Endothelial cell of umbilical vein (primary cell): ENCODE measurements at regions not wholly inside any gene's neighbourhood (a gene's known extent, or its start where the extent isn't known, plus 50 kb on each side); places are given as distances from the start of the nearest gene placed in this dataset.

Experiments used
- BruUV-seq: library from RNA; stranded (reverse); fragments of 400-500 nt; replicated peaks from 2 replicates; lab custom pipeline; 2021; lab: Mats Ljungman, UMichigan
- CTCF ChIA-PET: fragments of 300-600, 350-600 bp; sonication (Branson Sonifier 250); formaldehyde crosslinking; loops from one replicate; lab custom pipeline; 2021; ENCODE audit warnings: antibody characterized with exemption, inconsistent platforms; lab: Charles Lee
- POLR2A ChIA-PET: fragments of 300-600, 350-600 bp; sonication (Branson Sonifier 250); formaldehyde crosslinking; loops from one replicate; lab custom pipeline; 2021; ENCODE audit warnings: antibody characterized with exemption, inconsistent platforms; lab: Charles Lee
- DNase-seq: peaks from one replicate; pipeline ENCODE4 v3.0.0-alpha.2; 2011; ENCODE audit warnings: low read depth, low spot score
- FAIRE-seq: peaks from 2 replicates; lab custom pipeline; 2011; peaks lifted over from hg19 to GRCh38; lab: Jason Lieb, UNC
- H2AFZ ChIP-seq: 2 replicates; pipeline ENCODE4 v1.6.0; 2012; ENCODE audit warnings: low read depth, low read length, control low read depth, inconsistent platforms
- H3K27ac ChIP-seq: 2 replicates; pipeline ENCODE4 v1.5.1; 2011; ENCODE audit warnings: low read depth, mild to moderate bottlenecking, control low read depth, low read length, moderate library complexity; ENCODE audit not compliant: insufficient read depth
- H3K27me3 ChIP-seq, 2 experiments: 2 replicates each; pipeline versions ENCODE4 v1.6.0 to v1.6.1; 2011; ENCODE audit warnings: low read length in 2 of 2, mixed read lengths in 1 of 2; ENCODE audit not compliant: control insufficient read depth in 2 of 2, insufficient read depth in 2 of 2
- H3K36me3 ChIP-seq, 2 experiments: 2 replicates in 1 of 2; 3 replicates in 1 of 2; pipeline ENCODE4 v1.5.1; 2011; ENCODE audit warnings: low read length in 2 of 2, mild to moderate bottlenecking in 1 of 2, moderate library complexity in 1 of 2; ENCODE audit not compliant: control insufficient read depth in 2 of 2, insufficient read depth in 2 of 2; ENCODE audit errors: extremely low read depth in 1 of 2
- H3K4me1 ChIP-seq: 3 replicates; pipeline ENCODE4 v1.5.1; 2011; ENCODE audit warnings: mild to moderate bottlenecking, low read length; ENCODE audit not compliant: control insufficient read depth, insufficient read depth; ENCODE audit errors: extremely low read depth
- H3K4me2 ChIP-seq: 2 replicates; pipeline ENCODE4 v1.6.1; 2011; ENCODE audit warnings: low read length, control low read depth, mixed read lengths; ENCODE audit not compliant: insufficient read depth
- H3K4me3 ChIP-seq, 3 experiments: fragments of 200-600 bp in 1 of 3; sonication (generic), shearing (Covaris generic) in 1 of 3; replicated peaks in 1 of 3; 2 replicates each; pipeline ENCODE4 v1.5.1; 2011 to 2016; ENCODE audit warnings: control low read depth in 3 of 3, low read length in 3 of 3, mild to moderate bottlenecking in 2 of 3, inconsistent platforms in 1 of 3, low read depth in 1 of 3, moderate library complexity in 1 of 3; ENCODE audit not compliant: insufficient read depth in 1 of 3
- H3K79me2 ChIP-seq: 2 replicates; pipeline ENCODE4 v1.6.0; 2012; ENCODE audit warnings: low read length, inconsistent platforms; ENCODE audit not compliant: control insufficient read depth, insufficient read depth
- H3K9ac ChIP-seq: replicated peaks from 2 replicates; pipeline ENCODE3; 2011; ENCODE audit warnings: low read length, control low read depth; ENCODE audit not compliant: insufficient read depth; ENCODE audit errors: extremely low read depth
- H3K9me1 ChIP-seq: replicated peaks from 3 replicates; pipeline ENCODE4 v1.6.0; 2011; ENCODE audit warnings: mild to moderate bottlenecking, low read length; ENCODE audit not compliant: control insufficient read depth, insufficient read depth; ENCODE audit errors: extremely low read depth
- H3K9me3 ChIP-seq: replicated peaks from 2 replicates; pipeline ENCODE4 v1.5.1; 2012; ENCODE audit warnings: low read length, inconsistent platforms; ENCODE audit not compliant: control insufficient read depth, insufficient read depth
- H4K20me1 ChIP-seq: replicated peaks from 2 replicates; pipeline ENCODE3; 2011; ENCODE audit warnings: mild to moderate bottlenecking, low read length; ENCODE audit not compliant: control insufficient read depth, insufficient read depth; ENCODE audit errors: extremely low read depth
- CTCF ChIP-seq, 2 donors: IDR thresholded peaks; 1 replicate in 1 of 2; 2 replicates in 1 of 2; pipeline ENCODE4 v1.5.1; 2011; ENCODE audit warnings: low read length in 2 of 2, mild to moderate bottlenecking in 2 of 2, moderate library complexity in 2 of 2, control low read depth in 1 of 2, inconsistent platforms in 1 of 2, low read depth in 1 of 2; ENCODE audit not compliant: insufficient read depth in 1 of 2; ENCODE audit errors: extremely low read depth in 1 of 2
- EZH2 ChIP-seq: IDR thresholded peaks from 2 replicates; pipeline ENCODE4 v1.6.1; 2012; ENCODE audit warnings: borderline replicate concordance, low read depth, mild to moderate bottlenecking, moderate library complexity, low read length, inconsistent platforms; ENCODE audit not compliant: severe bottlenecking
- FOS ChIP-seq: IDR thresholded peaks from 2 replicates; pipeline ENCODE4 v1.6.1; 2011; ENCODE audit warnings: mild to moderate bottlenecking, low read length, moderate library complexity, borderline replicate concordance; ENCODE audit not compliant: insufficient read depth
- GATA2 ChIP-seq: IDR thresholded peaks from 2 replicates; pipeline ENCODE4 v1.7.0; 2011; ENCODE audit warnings: low read depth, mild to moderate bottlenecking, moderate library complexity, mixed read lengths, low read length; ENCODE audit not compliant: insufficient read length, insufficient read depth
- JUN ChIP-seq: IDR thresholded peaks from 2 replicates; pipeline ENCODE4 v1.6.1; 2011; ENCODE audit warnings: borderline replicate concordance, low read depth; ENCODE audit not compliant: insufficient read length, insufficient read depth
- MAX ChIP-seq: IDR thresholded peaks from 2 replicates; pipeline ENCODE4 v1.6.1; 2011; ENCODE audit not compliant: insufficient read depth, insufficient read length
- MYC ChIP-seq: IDR thresholded peaks from one replicate; pipeline ENCODE4 v1.6.1; 2011; ENCODE audit warnings: mild to moderate bottlenecking, low read depth, low read length
- POLR2A ChIP-seq: IDR thresholded peaks from 2 replicates; pipeline ENCODE4 v1.6.1; 2012; ENCODE audit warnings: low read depth, mild to moderate bottlenecking, control low read depth, low read length
- POLR2AphosphoS5 ChIP-seq: IDR thresholded peaks from 2 replicates; pipeline ENCODE4 v1.6.1; 2012; ENCODE audit warnings: low read depth, mild to moderate bottlenecking, control low read depth, low read length, moderate library complexity; ENCODE audit not compliant: insufficient read depth
- dilution Hi-C: fragments of 300-500 bp; cut with MboI; formaldehyde crosslinking; loops from one replicate; pipeline ENCODE4 v1.15.0; 2019; ENCODE audit warnings: low sequenced_read_pairs; ENCODE audit not compliant: extremely low pct_ligation_motif_present
- intact Hi-C: fragments of 100-400 bp; cut with micrococcal nuclease; formaldehyde crosslinking; loops from one replicate; pipeline ENCODE4 v1.10.0; 2022

- dilution Hi-C loops, result no loop called here
- BruUV-seq, result no TSS peak
- POLR2A ChIA-PET, result no interaction called here
- no peak overlapping the region for H2AFZ ChIP-seq
- no peaks in the 10 kb centered on the region for H3K79me2 ChIP-seq
- intact Hi-C loops, result no loop called here
- no peak overlapping the region for H3K4me2 ChIP-seq
- H3K36me3 ChIP-seq, result no peaks in the 10 kb centered on the region
- no peaks in the 10 kb centered on the region for H3K9me3 ChIP-seq
- H4K20me1 ChIP-seq, result no peaks in the 10 kb centered on the region
- FAIRE-seq (no peak), DNase-seq (no peak)
- H3K4me1 ChIP-seq, result no peaks in the 10 kb centered on the region
- TF ChIP-seq MYC (no peak), GATA2 (no peak), POLR2A (no peak), EZH2 (no peak)
- no peaks in the 10 kb centered on the region for H3K9me1 ChIP-seq
- H3K9ac ChIP-seq, result no peak overlapping the region
- no peak overlapping the region for H3K4me3 ChIP-seq
- CTCF ChIA-PET, result no interaction called here
- H3K27ac ChIP-seq, result no peak overlapping the region
- no peaks in the 10 kb centered on the region for H3K27me3 ChIP-seq
Measured at GRCh38 chr7:34406848-34407530, 251.0 kb upstream of the NPSR1 start.

- no peak overlapping the region for H3K4me2 ChIP-seq
- DNase-seq (no peak), FAIRE-seq (no peak)
- H3K9ac ChIP-seq, result no peak overlapping the region
- TF ChIP-seq POLR2A (no peak), POLR2AphosphoS5 (no peak), CTCF (IDR thresholded peaks at IDR 0.05; ENCODE audit: extremely low read depth in 1 of 2, insufficient read depth in 1 of 2, low read depth in 1 of 2, low read length in 2 of 2) (no peak), FOS (no peak), JUN (no peak), EZH2 (no peak), MAX (no peak), GATA2 (no peak), MYC (no peak)
- ChIA-PET CTCF (no interaction called here), POLR2A (no interaction called here)
- no TSS peak for BruUV-seq
- no peak overlapping the region for H3K4me3 ChIP-seq
- no peaks in the 10 kb centered on the region for H3K79me2 ChIP-seq
- H3K9me3 ChIP-seq, result no peaks in the 10 kb centered on the region
- H3K4me1 ChIP-seq, result no peaks in the 10 kb centered on the region
- no peaks in the 10 kb centered on the region for H3K9me1 ChIP-seq
- H3K36me3 ChIP-seq, result no peaks in the 10 kb centered on the region
- H2AFZ ChIP-seq, result no peak overlapping the region
- no peaks in the 10 kb centered on the region for H4K20me1 ChIP-seq
- no peaks in the 10 kb centered on the region for H3K27me3 ChIP-seq
- intact Hi-C loops (no loop called here), dilution Hi-C loops (no loop called here)
- no peak overlapping the region for H3K27ac ChIP-seq
Measured at GRCh38 chr7:34407586-34407985, 250.4 kb upstream of the NPSR1 start.
